ENCODE measurements at regions not wholly inside any gene's neighbourhood (a gene's known extent, or its start where the extent isn't known, plus 50 kb on each side); places are given as distances from the start of the nearest gene placed in this dataset.

DNA sequence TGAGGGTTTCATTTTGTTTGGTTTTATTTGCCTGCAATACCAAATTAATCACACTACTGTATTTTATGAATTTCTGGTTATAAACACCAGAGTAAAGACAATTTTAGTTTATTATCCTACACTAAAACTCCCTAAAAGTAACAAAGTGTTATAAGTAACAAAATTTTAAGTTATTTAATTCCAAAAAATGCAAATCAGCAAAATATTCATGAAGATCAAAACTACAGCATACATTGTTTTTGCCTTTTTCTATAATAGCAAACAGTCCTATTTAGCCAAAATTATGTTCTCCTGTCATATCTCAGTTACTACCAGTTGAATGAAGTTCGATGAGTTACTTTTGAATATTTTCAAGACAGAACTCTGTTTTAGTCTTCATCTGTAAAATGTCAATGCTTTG, 132.7 kb upstream of the CYLC2 start:
- no peaks in the 10 kb centered on the region for H3K27me3 ChIP-seq (replicated peaks in 2 of 5; ENCODE audit: control insufficient read depth in 4 of 5, insufficient read depth in 5 of 5, low read length in 4 of 5)
- H3K36me3 ChIP-seq (ENCODE audit: control insufficient read depth in 4 of 4, insufficient read depth in 4 of 4, low read length in 3 of 4) = no peaks in the 10 kb centered on the region
- no CpG with 5 or more reads among the region's 1 CpG for WGBS (ENCODE audit: insufficient coverage)
- ChIA-PET POLR2A (no interaction called here), CTCF (no interaction called here)
- no peak overlapping the region for H3K4me3 ChIP-seq (ENCODE audit: control insufficient read depth in 1 of 7, extremely low read depth in 1 of 7, insufficient read depth in 4 of 7, low read depth in 2 of 7, low read length in 6 of 7)
- no peak overlapping the region for H3K27ac ChIP-seq (ENCODE audit: insufficient read depth in 1 of 2, low read depth in 1 of 2, low read length in 2 of 2, poor library complexity in 1 of 2, severe bottlenecking in 2 of 2)
- H3K4me1 ChIP-seq (ENCODE audit: control extremely low read depth in 1 of 4, control insufficient read depth in 4 of 4, insufficient read depth in 4 of 4, low read length in 3 of 4) = no peaks in the 10 kb centered on the region
- DNase-seq = no peak
- H3K9me3 ChIP-seq (ENCODE audit: control extremely low read depth in 1 of 5, control insufficient read depth in 4 of 5, insufficient read depth in 2 of 5, low read depth in 1 of 5, low read length in 4 of 5) = no peaks in the 10 kb centered on the region

DNA sequence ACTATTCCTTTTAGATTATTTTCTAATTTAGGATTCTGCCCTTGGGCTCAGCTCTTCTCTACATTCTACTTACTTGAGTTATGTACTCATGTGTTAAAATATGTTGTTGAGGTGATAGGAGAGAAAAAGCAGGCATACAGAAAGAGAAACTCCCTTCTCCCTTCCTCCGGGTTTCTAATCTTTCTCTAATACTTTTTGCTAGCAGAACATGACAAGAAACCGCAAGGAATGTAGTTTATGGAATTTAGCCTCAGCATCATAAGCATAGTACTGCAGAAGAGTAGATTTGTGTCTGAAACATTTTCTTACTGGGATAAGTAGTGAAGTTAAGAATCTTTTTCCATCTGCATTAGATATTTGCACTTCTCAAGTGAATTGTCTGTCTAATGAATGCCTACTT, 139.5 kb upstream of the CYLC2 start:
- Histone ChIP-seq H3K27me3 (replicated peaks in 2 of 5; ENCODE audit: control insufficient read depth in 4 of 5, insufficient read depth in 5 of 5, low read length in 4 of 5) (no peaks in the 10 kb centered on the region), H3K27ac (ENCODE audit: insufficient read depth in 1 of 2, low read depth in 1 of 2, low read length in 2 of 2, poor library complexity in 1 of 2, severe bottlenecking in 2 of 2) (no peak overlapping the region), H3K36me3 (ENCODE audit: control insufficient read depth in 4 of 4, insufficient read depth in 4 of 4, low read length in 3 of 4) (no peaks in the 10 kb centered on the region), H3K4me3 (ENCODE audit: control insufficient read depth in 1 of 7, extremely low read depth in 1 of 7, insufficient read depth in 4 of 7, low read depth in 2 of 7, low read length in 6 of 7) (no peak overlapping the region), H3K9me3 (ENCODE audit: control extremely low read depth in 1 of 5, control insufficient read depth in 4 of 5, insufficient read depth in 2 of 5, low read depth in 1 of 5, low read length in 4 of 5) (no peaks in the 10 kb centered on the region), H3K4me1 (ENCODE audit: control extremely low read depth in 1 of 4, control insufficient read depth in 4 of 4, insufficient read depth in 4 of 4, low read length in 3 of 4) (no peaks in the 10 kb centered on the region)
- WGBS (ENCODE audit: insufficient coverage) = 100% methylated on average over 1 of the region's 2 CpGs
- ChIA-PET CTCF (no interaction called here), POLR2A (no interaction called here)
- DNase-seq = no peak

DNA sequence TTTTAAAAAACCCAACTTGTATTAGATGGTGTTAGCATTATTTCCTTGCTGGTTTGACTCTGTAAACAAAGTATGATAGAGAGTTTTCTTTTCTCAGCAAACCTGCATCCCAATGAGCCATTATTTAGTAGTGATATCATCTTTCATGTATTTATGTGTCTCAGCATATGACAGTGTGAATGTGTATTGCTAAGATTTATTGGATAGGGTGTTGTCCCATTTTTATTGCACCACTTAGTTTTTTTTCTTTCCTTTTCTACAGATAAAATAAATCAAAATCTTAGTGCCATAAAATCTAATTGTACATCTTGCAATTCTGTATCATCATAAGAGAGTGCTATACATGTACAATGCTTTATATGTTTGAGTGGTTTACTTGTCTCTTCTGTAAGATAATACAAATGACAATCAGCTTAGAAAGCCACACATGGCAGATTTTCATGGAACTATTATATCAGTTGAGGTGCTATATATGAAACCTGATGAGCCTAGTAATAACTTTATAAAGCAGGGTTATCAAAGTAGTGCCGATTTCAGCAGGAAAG, 149.2 kb upstream of the CYLC2 start:
- no peaks in the 10 kb centered on the region for H3K4me1 ChIP-seq (ENCODE audit: control extremely low read depth in 1 of 4, control insufficient read depth in 4 of 4, insufficient read depth in 4 of 4, low read length in 3 of 4)
- no peak overlapping the region for H3K27ac ChIP-seq (ENCODE audit: insufficient read depth in 1 of 2, low read depth in 1 of 2, low read length in 2 of 2, poor library complexity in 1 of 2, severe bottlenecking in 2 of 2)
- H3K27me3 ChIP-seq (replicated peaks in 2 of 5; ENCODE audit: control insufficient read depth in 4 of 5, insufficient read depth in 5 of 5, low read length in 4 of 5) = no peaks in the 10 kb centered on the region
- no peaks in the 10 kb centered on the region for H3K36me3 ChIP-seq (ENCODE audit: control insufficient read depth in 4 of 4, insufficient read depth in 4 of 4, low read length in 3 of 4)
- ChIA-PET POLR2A (no interaction called here), CTCF (no interaction called here)
- no peaks in the 10 kb centered on the region for H3K9me3 ChIP-seq (ENCODE audit: control extremely low read depth in 1 of 5, control insufficient read depth in 4 of 5, insufficient read depth in 2 of 5, low read depth in 1 of 5, low read length in 4 of 5)
- H3K4me3 ChIP-seq (ENCODE audit: control insufficient read depth in 1 of 7, extremely low read depth in 1 of 7, insufficient read depth in 4 of 7, low read depth in 2 of 7, low read length in 6 of 7) = no peak overlapping the region
- DNase-seq = no peak
- WGBS (ENCODE audit: insufficient coverage) = no CpG with 5 or more reads among the region's 1 CpG

DNA sequence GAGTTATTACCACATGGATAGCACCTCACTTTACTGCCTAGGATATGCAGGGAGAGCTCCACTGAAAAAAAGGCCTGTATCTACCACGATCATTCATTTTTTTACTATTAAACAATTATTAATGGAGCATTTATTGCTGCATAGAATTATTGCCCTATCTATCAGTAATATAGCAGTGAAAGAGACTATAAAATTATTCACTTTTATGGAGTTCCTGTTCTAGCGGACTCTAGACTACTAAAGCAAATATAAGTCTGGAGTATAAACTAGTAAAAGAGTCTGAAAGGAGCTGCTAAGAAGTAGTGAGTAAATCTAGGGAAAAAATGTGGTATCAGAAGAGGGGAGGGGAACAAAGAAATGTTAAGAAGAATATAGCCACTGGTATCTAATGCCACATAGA, 150.4 kb upstream of the CYLC2 start:
- ChIA-PET POLR2A (no interaction called here), CTCF (no interaction called here)
- no peaks in the 10 kb centered on the region for H3K4me1 ChIP-seq (ENCODE audit: control extremely low read depth in 1 of 4, control insufficient read depth in 4 of 4, insufficient read depth in 4 of 4, low read length in 3 of 4)
- no peak overlapping the region for H3K4me3 ChIP-seq (ENCODE audit: control insufficient read depth in 1 of 7, extremely low read depth in 1 of 7, insufficient read depth in 4 of 7, low read depth in 2 of 7, low read length in 6 of 7)
- H3K27me3 ChIP-seq (replicated peaks in 2 of 5; ENCODE audit: control insufficient read depth in 4 of 5, insufficient read depth in 5 of 5, low read length in 4 of 5) = no peaks in the 10 kb centered on the region
- no peaks in the 10 kb centered on the region for H3K9me3 ChIP-seq (ENCODE audit: control extremely low read depth in 1 of 5, control insufficient read depth in 4 of 5, insufficient read depth in 2 of 5, low read depth in 1 of 5, low read length in 4 of 5)
- WGBS (ENCODE audit: insufficient coverage) = 100% methylated on average over 1 of the region's 2 CpGs
- no peak for DNase-seq
- H3K27ac ChIP-seq (ENCODE audit: insufficient read depth in 1 of 2, low read depth in 1 of 2, low read length in 2 of 2, poor library complexity in 1 of 2, severe bottlenecking in 2 of 2) = no peak overlapping the region
- no peaks in the 10 kb centered on the region for H3K36me3 ChIP-seq (ENCODE audit: control insufficient read depth in 4 of 4, insufficient read depth in 4 of 4, low read length in 3 of 4)

DNA sequence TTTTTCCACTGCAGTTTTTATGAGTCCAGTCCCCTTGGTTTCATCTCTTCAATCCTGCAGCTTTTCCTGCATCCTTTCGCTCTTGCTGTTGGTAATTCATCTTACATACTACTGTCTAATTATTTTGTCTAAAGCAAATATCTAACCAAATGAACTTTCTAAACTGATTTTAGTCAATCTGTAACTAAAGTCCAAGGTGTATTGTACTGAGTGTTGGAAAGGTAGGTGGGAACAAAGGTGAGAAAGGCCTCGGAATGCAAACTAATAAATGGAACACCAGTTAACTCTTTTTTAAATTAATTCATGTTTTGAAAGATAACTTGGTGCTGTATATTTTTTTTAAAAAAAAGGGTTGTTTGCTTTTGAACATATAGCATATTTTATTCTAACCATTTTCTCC, 152.7 kb upstream of the CYLC2 start:
- Histone ChIP-seq H3K4me3 (ENCODE audit: control insufficient read depth in 1 of 7, extremely low read depth in 1 of 7, insufficient read depth in 4 of 7, low read depth in 2 of 7, low read length in 6 of 7) (no peak overlapping the region), H3K27me3 (replicated peaks in 2 of 5; ENCODE audit: control insufficient read depth in 4 of 5, insufficient read depth in 5 of 5, low read length in 4 of 5) (no peaks in the 10 kb centered on the region), H3K36me3 (ENCODE audit: control insufficient read depth in 4 of 4, insufficient read depth in 4 of 4, low read length in 3 of 4) (no peaks in the 10 kb centered on the region), H3K9me3 (ENCODE audit: control extremely low read depth in 1 of 5, control insufficient read depth in 4 of 5, insufficient read depth in 2 of 5, low read depth in 1 of 5, low read length in 4 of 5) (no peaks in the 10 kb centered on the region), H3K4me1 (ENCODE audit: control extremely low read depth in 1 of 4, control insufficient read depth in 4 of 4, insufficient read depth in 4 of 4, low read length in 3 of 4) (no peaks in the 10 kb centered on the region), H3K27ac (ENCODE audit: insufficient read depth in 1 of 2, low read depth in 1 of 2, low read length in 2 of 2, poor library complexity in 1 of 2, severe bottlenecking in 2 of 2) (no peak overlapping the region)
- no peak for DNase-seq
- WGBS (ENCODE audit: insufficient coverage) = no CpG with 5 or more reads among the region's 2 CpGs
- POLR2A ChIA-PET = no interaction called here
- CTCF ChIA-PET = no interaction called here

DNA sequence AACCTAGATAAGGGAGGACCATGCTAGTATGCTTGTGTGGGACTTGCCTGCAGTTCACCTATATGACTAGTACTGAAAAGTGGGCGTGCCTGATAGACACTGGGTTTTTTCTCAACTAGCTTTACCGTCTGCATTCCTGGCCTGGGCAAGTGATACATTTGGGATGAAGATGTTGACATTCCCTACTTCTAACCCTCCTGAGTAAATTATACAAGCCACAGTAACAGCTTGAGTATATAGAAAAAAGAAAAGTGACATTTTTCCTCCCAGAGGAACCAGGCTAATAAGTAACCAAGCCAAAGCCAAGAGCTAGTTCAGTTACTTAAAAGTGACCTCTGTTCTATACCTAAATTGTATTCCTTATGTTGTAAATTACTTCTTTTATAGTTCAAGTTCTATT, 153.8 kb upstream of the CYLC2 start:
- POLR2A ChIA-PET = no interaction called here

GRCh38 chr9:102840335-102840734, 154.8 kb upstream of the CYLC2 start:
- Histone ChIP-seq H3K9me3 (ENCODE audit: control extremely low read depth in 1 of 5, control insufficient read depth in 4 of 5, insufficient read depth in 2 of 5, low read depth in 1 of 5, low read length in 4 of 5) (no peaks in the 10 kb centered on the region), H3K27me3 (replicated peaks in 2 of 5; ENCODE audit: control insufficient read depth in 4 of 5, insufficient read depth in 5 of 5, low read length in 4 of 5) (no peaks in the 10 kb centered on the region), H3K27ac (ENCODE audit: insufficient read depth in 1 of 2, low read depth in 1 of 2, low read length in 2 of 2, poor library complexity in 1 of 2, severe bottlenecking in 2 of 2) (no peak overlapping the region), H3K4me3 (ENCODE audit: control insufficient read depth in 1 of 7, extremely low read depth in 1 of 7, insufficient read depth in 4 of 7, low read depth in 2 of 7, low read length in 6 of 7) (no peak overlapping the region), H3K4me1 (ENCODE audit: control extremely low read depth in 1 of 4, control insufficient read depth in 4 of 4, insufficient read depth in 4 of 4, low read length in 3 of 4) (no peaks in the 10 kb centered on the region), H3K36me3 (ENCODE audit: control insufficient read depth in 4 of 4, insufficient read depth in 4 of 4, low read length in 3 of 4) (no peaks in the 10 kb centered on the region)
- WGBS (ENCODE audit: insufficient coverage) = 91% methylated on average over 3 of the region's 3 CpGs
- POLR2A ChIA-PET = no interaction called here
- CTCF ChIA-PET = no interaction called here
- no peak for DNase-seq

More for the DNA sequence above, 153.8 kb upstream of the CYLC2 start:
- H3K4me1 ChIP-seq (ENCODE audit: control extremely low read depth in 1 of 4, control insufficient read depth in 4 of 4, insufficient read depth in 4 of 4, low read length in 3 of 4) = no peaks in the 10 kb centered on the region
- WGBS (ENCODE audit: insufficient coverage) = 100% methylated on average over 1 of the region's 2 CpGs
- DNase-seq = no peak
- no peak overlapping the region for H3K27ac ChIP-seq (ENCODE audit: insufficient read depth in 1 of 2, low read depth in 1 of 2, low read length in 2 of 2, poor library complexity in 1 of 2, severe bottlenecking in 2 of 2)
- H3K4me3 ChIP-seq (ENCODE audit: control insufficient read depth in 1 of 7, extremely low read depth in 1 of 7, insufficient read depth in 4 of 7, low read depth in 2 of 7, low read length in 6 of 7) = no peak overlapping the region
- H3K9me3 ChIP-seq (ENCODE audit: control extremely low read depth in 1 of 5, control insufficient read depth in 4 of 5, insufficient read depth in 2 of 5, low read depth in 1 of 5, low read length in 4 of 5) = no peaks in the 10 kb centered on the region
- CTCF ChIA-PET = no interaction called here
- H3K36me3 ChIP-seq (ENCODE audit: control insufficient read depth in 4 of 4, insufficient read depth in 4 of 4, low read length in 3 of 4) = no peaks in the 10 kb centered on the region
- H3K27me3 ChIP-seq (replicated peaks in 2 of 5; ENCODE audit: control insufficient read depth in 4 of 5, insufficient read depth in 5 of 5, low read length in 4 of 5) = no peaks in the 10 kb centered on the region

Data from common myeloid progenitor, CD34-positive (primary cell).